Inflammatory macrophage (primary cell): ENCODE measurements at regions not wholly inside any gene's neighbourhood (a gene's known extent, or its start where the extent isn't known, plus 50 kb on each side); places are given as distances from the start of the nearest gene placed in this dataset.
A peak's percentile ranks its signal among the peaks of the same experiment; 100 is the strongest.
"Not testable (repeated sequence)": the region's sequence is repeated elsewhere in the genome, so short reads cannot be mapped to it uniquely, and the experiment has no call there.

Experiments used
- DNase-seq, 2 donors: peaks; one replicate each; pipeline ENCODE4 v3.0.0-alpha.2; 2020 to 2022

DNA sequence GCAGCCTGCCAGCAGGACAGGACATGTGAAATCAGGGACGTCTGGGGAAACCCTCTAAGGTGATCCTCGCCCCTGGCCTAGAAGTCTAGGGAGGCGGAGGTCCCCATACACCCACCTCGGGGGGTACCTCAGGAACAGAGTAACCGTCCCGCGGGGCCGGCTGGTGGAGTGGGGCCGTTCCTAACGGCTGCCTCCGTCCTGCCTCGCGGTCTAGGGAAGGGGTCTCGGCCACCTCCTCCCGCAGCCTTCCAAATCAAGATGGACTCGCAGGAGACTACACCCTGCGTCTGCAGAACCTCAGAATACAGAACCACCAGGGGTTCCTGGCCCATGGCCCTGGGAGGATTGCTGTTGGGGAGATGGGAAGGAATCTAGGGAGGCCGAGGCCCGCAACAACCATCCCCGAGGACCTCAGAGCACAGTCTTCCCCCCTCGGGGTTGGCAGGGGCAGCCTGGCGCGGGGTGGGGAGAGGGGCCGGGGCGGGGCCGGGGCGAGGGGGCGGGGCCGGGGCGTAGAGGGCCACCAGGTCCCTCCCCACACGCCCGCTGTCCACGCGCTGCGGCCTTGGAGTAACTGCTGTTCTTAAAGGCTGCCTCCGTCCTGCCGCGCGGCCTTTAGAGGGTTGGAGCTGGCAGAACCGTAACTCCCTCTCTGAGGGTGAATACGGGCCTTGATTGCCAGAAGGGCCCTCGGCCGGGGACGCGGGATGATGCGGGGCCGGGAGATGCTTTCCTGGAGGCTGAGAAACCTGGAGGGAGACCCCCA, 89.0 kb upstream of the MLN start:
- no peak for DNase-seq

DNA sequence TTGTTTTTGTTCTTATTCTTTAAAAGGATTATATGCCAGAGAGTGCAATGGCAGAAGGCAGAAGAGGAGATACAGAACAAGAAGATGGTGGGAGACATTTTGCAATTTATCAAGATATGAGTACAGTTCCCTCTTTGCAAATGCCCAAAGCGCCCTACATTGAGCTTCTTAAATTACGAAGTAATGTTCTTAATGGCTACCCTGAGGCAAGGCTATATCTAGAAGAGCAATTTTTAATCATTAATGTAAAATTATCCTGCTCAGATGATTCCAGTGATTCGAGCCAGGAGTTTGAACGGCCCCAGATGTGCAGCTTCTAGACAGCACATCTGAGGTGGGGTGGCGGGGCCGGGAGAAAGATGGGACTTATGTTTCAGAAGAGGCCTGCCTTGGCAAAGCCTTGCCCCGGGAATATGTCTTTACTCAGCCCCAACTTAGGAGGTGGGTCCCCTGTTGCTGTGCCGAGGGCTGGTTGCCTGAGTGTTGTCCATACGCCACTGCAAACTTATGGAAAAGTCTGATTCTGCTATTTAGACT, 84.9 kb upstream of the MLN start:
- DNase-seq, result no peak

DNA sequence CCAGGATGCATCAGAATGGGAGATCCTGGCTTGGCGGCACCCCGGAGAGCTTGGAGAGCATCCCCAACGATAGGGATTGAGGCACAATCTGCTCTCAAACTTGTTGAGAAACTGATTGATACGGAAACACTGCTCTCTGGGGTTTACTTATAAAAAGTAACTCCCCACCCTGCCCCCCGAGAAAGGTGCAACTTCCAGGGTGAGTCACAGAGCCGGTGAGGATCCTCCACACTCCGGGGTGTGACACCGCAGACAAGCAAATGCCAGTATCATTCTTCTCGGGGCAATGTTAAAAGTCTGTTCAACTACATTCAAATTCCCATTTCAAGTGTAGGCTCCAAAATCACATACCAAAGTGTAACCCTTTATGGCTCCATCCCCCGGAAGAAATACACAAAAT, 84.4 kb upstream of the MLN start:
- no peak for DNase-seq

DNA sequence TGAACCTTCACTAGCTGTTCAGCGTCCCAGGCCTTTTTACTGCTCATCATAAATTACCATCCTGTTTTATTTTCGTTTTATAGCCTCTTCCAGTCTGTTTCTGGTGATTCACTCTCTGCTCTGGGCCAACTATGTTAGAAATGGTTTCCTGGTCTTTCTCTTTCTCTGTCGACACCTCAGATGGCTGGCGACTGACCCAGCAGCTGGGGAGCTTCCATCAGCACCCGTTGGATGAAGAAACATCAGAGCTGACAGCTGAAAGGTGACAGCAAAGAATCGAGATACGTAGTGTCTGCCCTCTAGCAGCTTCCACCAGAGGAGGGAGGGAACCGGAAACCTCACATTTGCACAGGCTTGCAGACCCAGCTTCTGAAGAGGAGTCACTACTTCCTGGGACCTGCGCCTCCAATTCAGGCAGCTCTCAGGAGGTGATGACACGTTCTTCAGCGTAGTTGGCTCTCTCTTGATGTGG, 82.9 kb upstream of the MLN start:
- DNase-seq, result no peak

DNA sequence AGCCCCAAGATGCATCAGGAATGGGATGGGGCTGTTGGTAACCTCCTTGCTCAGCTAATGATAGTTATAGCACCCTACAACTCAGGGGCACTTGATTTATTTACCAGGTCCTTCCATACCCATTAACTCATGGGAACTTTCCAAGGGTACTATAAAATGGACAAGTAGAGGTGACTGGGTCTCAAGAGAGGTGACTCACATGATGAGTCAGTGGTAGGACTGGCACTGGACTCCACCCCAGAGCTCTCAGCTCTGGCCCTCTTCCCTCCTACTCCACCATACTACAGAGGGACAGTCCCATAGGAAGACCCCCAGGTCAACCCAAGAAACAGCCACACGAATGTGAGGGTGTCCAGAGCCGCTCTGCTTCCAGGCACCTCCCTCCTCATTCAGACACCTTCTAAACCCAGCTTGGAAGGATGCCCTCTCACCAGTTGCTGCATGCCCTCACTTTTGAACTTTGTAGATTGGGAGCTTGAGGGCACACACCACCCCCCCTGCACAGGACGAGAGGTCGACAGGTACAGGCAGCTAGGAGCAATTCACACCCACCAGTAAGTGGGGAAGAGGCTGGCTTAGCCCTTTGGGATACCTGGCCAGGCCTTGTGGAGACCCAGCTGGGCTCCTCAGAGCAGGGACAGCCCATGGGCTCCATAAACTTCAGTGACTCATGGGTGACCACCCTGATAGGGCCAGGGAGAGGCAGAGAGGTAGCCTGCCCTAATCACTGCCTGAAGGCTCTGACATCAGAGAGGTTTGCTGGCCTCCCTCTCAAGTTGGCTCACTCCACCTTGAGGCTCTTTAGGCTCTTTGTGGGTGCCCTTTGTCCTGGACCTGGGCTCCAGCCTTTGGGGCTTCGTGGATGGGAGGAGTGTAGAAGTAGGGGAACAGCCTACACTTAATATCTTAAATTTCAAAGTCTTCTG, 81.6 kb upstream of the MLN start:
- DNase-seq, result no peak

DNA sequence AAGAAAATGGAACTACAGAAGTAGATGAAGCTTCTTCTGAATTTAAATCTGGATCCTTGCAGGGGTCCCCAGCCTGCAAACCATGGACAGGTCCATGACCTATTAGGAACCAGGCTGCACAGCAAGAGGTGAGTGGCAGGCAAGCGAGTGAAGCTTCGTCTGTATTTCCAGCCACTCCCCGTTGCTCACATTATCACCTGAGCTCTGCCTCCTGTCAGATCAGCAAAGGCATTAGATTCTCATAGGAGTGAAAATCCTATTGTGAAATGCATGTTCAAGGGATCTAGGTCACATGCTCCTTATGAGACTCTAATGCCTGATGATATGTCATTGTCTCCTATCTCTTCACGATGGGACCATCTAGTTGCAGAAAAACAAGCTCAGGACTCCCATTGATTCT, 79.8 kb upstream of the MLN start:
- not testable (repeated sequence) for DNase-seq

DNA sequence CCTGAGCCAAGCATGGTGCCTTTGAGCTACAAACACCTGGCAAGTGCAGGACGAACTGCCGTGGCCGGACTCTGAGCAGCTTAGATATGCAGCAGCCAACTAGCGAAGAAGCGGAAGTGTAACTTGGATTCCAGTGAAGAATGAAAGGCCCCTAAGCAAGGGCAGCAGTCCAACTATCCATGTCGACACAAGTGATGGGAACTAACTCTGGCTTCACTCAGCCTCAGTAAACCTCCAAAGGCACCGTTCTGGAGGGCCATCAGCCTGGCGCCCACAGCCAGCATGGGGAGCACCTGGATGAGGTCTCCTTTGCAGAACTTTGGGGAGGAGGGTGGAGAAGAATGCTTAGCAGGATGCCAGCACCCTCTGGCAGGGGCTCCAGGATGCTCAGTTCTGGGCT, 78.4 kb upstream of the MLN start:
- DNase-seq, result no peak

DNA sequence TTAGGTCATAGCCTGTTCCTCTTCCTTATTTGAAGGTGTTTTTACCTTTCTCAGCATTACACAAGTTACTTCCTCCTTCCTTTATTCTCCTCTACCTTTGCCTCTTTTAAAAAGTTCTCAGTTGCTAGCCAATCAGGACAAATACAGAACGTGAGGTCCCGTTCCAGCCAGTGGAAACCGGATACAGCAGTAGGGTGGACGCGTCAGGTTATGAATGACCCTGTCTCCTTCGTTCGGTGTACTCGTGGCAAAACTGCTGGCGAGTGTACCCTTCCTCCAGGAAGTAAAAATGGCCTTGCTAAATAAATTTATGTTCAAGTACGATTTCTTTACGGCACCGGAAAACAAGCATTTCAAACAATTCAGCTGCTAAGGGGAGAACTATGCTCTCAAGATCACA, 77.0 kb upstream of the MLN start:
- no peak for DNase-seq

DNA sequence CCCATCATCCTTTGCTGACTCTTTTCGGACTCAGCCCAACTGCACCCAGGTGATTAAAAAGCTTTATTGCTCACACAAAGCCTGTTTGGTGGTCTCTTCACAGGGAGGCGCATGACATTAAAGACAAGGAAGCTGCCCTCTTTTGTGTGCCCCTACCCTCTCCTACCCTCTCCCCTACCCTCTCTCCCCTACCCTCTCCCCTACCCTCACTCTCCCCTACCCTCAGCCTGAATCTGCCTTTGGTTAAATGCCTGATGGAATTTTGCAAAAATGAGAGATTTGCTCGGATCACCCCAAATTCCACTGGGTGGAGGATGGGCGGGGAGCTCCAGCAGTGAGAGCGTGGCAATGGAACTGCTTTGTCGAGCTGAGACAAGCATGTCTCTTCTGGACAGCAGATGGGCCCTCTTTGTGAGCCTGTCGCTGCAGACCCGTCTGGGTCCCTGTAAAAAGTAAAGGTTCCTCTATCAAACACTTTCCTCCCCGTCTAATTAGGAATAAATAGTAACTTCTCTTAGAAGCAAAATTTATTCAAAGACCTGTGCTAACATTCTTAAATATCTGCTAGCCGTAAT, 76.4 kb upstream of the MLN start:
- DNase-seq, result no peak

DNA sequence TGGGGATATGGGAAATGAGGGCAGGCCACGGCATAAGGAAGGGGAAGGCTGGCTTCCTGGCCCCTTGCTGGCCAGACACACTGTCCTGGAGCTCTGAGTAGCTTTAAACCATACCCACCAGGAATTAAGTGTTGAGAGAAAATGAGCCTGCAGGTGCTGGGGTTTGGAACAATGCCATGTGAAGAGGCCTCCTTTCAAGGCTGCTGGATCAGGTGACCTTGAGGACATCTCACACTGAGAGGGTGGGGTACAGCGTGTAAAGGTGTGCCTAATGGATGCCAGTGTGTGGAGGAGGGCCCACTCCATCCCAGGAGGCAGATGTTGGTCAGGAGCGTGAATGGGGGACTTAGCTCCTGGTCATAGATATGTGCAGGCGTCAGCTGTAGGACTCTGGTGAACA, 74.8 kb upstream of the MLN start:
- DNase-seq, result no peak

DNA sequence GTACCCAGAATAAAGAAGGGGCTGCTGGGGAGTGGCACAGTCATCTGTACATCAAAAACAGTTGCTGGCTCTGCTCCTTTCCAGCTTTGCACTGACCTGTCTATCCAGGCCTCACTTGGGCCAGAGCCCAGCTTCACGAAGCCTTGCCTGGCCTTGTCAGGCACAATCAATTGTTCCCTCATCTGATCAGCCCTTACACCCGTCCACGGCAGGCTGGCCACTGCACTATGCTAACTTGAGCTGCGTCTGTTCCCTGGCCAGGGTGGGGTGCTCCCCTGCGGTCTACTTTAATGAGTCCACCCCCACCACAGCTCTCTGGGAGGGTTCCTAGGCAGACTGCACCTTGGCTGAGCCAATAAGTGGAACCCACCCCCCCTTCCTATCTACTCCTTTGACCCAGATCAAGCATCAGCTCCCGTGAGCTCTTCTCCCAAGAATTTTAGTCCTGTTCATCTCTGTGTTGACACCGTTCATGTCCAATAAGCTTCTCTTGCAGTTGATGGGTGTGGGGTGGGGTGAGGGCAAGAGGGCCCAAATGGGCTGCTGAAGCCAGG, 74.3 kb upstream of the MLN start:
- DNase-seq, result no peak

DNA sequence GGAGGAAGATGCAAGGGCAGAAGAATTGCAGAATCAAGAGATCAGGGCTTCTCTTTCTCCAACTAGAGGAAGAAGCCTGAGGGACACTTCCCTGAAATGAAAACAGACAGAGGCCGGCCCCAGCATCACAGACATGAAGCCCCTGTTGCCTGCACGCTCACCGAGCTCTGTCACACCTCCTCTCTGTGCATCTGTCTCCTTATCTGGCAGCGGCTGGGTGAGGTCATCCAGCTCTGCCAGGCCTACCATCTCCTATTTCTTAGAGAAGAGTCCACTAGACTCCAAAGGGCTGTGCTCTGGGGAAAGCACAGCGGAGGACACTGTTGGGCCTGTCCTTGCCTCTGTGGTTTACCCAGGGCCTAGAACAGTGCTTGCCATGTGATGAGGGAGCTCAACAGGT, 71.9 kb upstream of the MLN start:
- peak in 1 of 2 donors; percentile 2 for DNase-seq

DNA sequence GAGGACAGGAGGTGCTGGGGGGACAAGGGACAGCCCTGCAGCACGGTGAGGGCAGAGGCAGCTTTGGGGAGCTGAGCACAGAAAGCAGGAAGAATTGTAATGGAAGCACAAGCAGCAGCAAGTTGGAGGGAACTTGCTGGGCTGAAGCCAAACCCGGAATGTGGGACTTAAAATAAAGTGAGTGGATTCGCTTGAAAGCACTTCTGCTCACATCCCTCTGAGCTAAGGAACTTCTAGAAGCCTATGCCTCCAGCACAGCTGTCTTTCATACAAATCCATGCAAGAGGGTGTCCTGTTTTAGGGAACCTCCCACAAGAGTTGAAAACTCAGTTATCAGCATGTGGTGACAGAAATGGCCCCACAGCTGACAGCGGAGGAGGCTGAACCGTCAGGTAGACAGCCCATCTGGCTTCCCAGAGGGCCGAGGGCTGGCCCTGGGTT, 71.4 kb upstream of the MLN start:
- peak in 1 of 2 donors; percentile 4 for DNase-seq

DNA sequence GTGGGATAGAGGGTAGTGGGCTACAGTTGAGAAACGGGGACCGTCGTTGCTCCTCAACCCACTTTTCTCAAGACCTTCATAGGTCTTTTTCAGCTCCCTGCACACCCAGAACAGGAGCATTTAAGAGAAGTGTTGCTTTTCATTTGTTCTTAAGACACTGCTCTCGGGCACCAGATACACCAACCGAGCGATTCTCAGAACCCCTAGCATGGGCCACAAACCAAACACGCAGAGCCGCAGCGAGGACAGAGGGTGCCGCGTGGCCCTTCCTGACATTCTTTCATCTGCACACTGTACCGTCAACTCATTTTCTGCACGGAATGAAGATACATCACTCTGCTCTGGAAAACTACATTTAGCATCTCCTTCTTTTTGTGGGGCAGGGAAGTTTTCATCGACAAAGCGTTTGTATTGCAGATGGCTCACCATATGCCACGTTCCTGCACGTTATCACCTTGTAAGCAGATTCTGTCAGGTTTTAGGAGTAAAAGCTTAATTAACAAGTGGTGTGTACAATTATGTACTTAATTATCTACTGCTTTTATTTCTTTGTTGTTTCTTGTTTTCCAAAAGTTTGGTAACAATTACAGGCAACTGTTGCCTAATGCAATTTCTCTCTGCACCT, 70.4 kb upstream of the MLN start:
- no peak for DNase-seq

DNA sequence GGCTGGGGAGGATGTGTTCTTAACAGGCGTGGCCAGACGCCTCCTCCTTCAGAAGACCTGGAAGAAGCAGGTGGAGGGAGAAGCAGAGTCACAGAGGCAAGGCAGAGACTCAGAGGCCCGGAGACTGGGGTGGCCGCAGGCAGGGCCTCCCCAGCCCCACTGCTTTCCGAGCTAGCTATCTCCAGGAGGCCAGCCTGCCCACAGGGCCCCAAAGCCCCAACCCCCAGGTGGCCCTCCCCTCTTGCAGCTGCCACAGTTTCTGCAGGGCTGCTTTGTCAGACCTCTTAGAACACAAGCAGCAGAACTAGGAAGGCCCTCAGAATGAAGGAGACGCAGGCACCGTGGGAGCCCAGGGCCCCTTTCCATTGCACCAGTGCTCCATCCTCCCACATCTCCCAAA, 69.0 kb upstream of the MLN start:
- no peak for DNase-seq

DNA sequence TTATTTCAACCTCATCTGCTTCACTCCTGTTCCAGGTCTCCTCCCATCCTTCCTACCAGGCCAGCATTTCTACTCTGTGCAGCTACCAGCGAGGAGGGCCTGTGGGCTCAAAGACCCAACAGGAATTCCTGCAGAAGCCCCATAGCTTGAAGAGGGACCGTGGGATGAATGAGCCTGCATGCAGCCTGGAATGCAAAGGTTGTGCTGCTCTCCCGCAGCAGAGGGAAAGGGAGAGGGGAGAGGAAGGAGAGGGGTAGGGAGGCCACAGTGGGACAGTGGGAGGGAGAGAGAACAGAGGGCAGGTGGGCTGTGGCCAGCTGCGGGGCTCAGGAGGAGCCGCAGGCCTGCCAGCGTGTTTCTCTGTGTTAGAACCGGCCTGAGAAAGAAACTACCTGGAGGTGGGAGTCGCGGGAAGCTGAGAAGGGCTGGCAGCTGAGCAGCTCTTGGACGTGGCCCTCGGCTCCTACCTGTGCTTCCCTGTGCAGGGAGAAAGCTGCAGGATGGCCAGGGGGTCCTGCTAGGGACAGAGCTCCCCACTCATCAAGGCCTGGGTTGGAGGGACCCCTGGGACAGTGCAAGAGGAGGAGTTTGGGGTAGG, 66.1 kb upstream of the MLN start:
- no peak for DNase-seq

DNA sequence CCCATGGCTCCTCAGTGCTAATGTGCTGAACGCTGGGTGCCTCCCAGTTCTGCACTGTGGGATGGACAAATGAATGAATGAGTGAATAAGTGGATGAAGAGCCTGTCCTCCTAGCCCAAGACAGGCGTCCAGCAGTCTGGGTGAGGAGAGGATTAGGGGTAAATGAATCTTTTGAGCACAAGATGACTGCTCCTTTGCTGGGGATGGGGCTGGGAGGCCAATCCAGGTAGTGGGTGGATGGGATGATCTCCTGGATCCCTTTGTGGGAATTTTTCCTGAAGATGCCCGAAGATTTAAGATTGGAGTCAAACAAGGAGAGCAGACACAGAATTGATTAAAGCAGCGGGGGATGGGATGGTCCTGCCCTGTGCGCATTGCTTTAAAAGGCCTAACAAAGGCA, 65.3 kb upstream of the MLN start:
- no peak for DNase-seq

DNA sequence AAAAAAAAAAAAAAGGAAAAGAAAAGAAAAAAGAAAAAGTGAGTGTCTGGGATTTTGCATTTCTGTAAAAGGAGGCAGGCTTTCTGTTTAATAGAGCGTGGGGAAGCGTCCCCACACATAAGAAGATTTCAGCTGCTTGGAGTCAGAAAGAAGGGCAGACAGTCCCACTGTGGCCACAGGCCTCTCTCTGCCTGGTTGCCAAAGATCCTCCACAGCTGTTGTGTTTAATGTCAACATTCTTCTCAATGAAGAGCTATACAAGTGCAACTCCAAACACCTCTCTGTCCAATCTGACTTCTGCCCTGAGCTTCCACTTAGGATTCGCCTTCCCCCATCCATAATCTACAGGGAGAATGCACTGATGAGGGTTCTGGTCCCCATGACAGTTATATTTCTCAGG, 64.3 kb upstream of the MLN start:
- no peak for DNase-seq

DNA sequence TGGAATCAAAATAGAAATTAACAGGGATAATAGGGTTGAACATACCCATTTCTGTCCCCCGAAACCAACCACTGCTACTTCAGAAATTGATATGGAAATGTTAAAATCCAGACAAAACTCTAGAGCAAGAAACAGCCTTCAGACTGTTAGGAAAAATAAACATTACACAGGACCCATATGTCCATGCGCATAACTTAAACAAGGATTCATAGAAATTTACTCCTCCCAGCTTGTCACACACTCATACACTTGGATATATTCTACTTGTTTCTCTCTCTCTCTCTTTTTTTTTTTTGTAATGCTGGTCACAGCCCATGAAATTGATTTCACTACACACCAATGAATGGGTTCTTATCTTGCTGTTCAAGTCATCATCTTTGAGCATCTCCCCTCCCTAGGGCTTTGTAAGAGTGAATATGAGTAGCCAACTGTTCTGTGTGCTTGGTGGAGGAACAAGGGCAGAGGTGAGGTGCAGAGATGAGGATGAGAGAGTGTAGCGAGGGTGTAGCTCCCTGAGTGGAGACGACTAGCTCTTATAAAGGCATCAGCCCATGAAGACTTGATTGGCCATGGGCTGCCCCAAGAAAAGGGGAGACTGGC, 61.8 kb upstream of the MLN start:
- DNase-seq, result no peak

DNA sequence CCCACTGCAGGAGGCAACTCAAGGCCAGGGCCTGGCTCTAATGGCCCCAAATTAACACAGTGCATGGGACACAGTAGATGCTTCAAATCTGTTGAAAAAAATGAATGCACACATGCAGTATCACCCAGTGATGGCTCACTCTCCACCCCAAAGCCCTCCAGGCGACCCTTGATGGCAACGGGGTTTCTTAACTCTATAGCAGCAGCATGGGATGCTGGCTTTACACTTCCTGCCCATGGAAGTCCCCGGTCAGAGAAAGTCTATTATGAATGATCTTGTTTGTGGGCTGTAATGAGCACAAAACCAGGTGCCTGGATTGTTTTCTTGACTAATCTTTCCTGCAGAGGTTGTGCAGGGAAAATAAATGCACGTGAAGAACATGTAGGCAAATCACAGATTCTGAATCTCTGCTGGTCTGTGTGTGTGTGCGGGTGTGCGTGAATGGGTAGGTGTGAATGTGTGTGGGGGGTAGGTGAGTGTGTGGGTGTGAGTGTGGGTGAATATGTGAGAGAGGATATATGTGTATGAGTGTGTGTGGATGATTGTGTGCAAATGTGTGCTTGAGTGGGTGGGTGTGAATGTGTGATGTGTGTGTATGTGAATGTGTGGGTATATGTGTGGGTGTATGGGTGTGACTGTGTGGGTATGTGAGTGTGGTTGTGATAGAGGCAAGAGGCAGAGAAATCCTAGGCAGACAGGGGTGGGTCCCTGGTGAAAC, 60.1 kb upstream of the MLN start:
- no peak for DNase-seq

DNA sequence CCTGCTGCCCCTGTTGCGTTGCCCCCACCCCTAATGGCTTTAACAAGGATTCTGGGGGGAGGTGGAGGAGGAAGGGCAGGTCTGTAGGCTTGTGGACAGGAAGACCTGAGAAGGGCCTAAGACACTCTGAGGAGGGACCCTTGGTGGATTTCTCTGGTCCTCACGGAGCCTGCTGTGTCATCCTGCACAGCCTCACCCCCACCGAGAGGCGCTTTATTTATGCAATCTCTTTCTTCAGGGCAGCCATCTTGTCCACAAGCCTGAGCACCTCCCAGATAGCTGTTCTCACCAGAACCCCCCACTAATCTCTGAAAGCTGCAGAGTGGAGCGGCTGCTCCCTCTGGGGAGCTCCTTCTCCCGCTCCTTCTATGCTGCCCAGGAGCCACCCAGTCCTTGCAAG, 59.3 kb upstream of the MLN start:
- no peak for DNase-seq
